Stimulated activated naive B cell treated with anti-CD40 and anti-IgM and Interleukin-4, amounts not matched to agents 10 μg/mL and 1 μg/mL and 100 μg/mL, for 72 hours (primary cell): ENCODE measurements at regions not wholly inside any gene's neighbourhood (a gene's known extent, or its start where the extent isn't known, plus 50 kb on each side); places are given as distances from the start of the nearest gene placed in this dataset.
A peak's percentile ranks its signal among the peaks of the same experiment; 100 is the strongest.
"Not testable (repeated sequence)": the region's sequence is repeated elsewhere in the genome, so short reads cannot be mapped to it uniquely, and the experiment has no call there.

Source experiments
- ATAC-seq, 2 donors: fragments of 150-1000 bp; cut with Tn5 transposase; replicated peaks; 2 replicates each; pipeline ENCODE4 v1.10.0; 2021; ENCODE audit warnings: moderate library complexity in 1 of 2
- DNase-seq: peaks from one replicate; pipeline ENCODE4 v3.0.0; 2021
- H3K27ac Mint-ChIP-seq: one replicate; pipeline ENCODE4 v1.8.0; 2022; ENCODE audit warnings: mild to moderate bottlenecking, mixed read lengths
- H3K27me3 Mint-ChIP-seq, 2 donors: one replicate each; pipeline ENCODE4 v1.8.0; 2022; ENCODE audit warnings: mixed read lengths in 2 of 2
- H3K36me3 Mint-ChIP-seq, 2 donors: one replicate each; pipeline ENCODE4 v1.8.0; 2022; ENCODE audit warnings: mixed read lengths in 2 of 2, mild to moderate bottlenecking in 1 of 2
- H3K4me1 Mint-ChIP-seq, 2 donors: one replicate each; pipeline ENCODE4 v1.8.0; 2022; ENCODE audit warnings: mixed read lengths in 2 of 2, mild to moderate bottlenecking in 1 of 2
- H3K4me3 Mint-ChIP-seq, 2 donors: one replicate each; pipeline ENCODE4 v1.8.0; 2022; ENCODE audit warnings: mild to moderate bottlenecking in 2 of 2, mixed read lengths in 2 of 2, moderate library complexity in 1 of 2
- H3K9me3 Mint-ChIP-seq, 2 donors: one replicate each; pipeline ENCODE4 v1.8.0; 2022; ENCODE audit warnings: mixed read lengths in 2 of 2, mild to moderate bottlenecking in 1 of 2

DNA sequence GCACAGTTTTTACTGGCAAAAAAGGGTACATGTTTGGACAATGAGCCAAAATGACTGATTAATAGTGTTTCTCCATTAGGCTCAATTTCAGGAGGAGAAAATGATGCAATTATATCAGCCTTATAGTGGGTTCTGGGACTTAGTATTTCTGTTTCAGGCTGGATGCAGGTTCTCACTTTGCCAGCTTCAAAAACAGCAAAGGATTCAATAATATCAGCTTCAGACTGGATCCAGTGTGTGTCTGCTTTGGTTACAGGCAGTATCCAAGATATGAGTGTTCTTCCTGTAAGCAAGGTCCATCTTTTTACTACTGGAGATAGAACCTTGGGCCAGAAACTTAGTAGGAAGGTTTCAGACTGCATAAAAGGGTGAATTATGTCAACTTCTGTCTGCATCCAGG, 790.9 kb upstream of the AMELY start:
- Mint-ChIP-seq H3K27me3 (no peaks in the 10 kb centered on the region), H3K4me1 (no peaks in the 10 kb centered on the region), H3K27ac (no peak overlapping the region), H3K9me3 (no peaks in the 10 kb centered on the region), H3K36me3 (no peaks in the 10 kb centered on the region), H3K4me3 (no peak overlapping the region)
- ATAC-seq: no peak
- no peak for DNase-seq

DNA sequence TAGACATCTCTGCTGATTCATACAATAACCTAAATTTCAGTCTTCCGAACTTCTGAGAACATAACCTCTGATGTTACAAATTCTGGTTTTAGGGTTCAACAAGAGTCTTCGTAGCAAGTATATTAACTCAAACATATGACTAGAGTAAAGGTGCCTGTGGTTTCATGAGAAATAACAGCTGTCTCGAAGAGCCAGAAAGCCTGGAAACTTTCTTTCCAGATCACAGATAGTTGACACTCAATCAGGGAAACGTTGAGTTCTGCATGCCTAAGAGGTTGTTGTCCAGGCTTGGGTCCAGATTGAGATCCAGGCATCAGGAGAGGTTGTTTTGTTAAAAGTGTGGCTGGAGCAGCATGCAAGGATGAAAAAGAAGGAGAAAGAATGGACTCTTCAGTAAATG, 790.1 kb upstream of the AMELY start:
- no peaks in the 10 kb centered on the region for H3K4me1 Mint-ChIP-seq
- H3K27ac Mint-ChIP-seq: no peak overlapping the region
- no peak overlapping the region for H3K4me3 Mint-ChIP-seq

DNA sequence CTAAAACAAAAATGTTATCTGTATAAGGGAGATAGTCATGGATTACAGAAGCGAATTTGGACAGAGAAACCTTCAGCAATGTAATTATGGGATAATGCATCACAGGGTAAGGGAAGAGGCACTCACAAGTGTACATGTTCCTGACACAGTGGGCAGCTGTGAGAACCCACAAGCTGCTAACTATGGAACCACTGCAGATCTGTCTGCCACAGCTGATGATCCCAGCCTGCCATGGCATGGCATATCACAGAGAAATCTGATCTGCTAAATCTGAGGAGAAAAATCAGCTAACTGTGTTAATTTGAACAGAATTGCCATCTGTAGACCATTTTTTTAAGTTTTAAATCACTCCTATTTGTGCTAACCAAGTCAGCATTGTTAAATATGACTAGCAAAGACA, 786.0 kb upstream of the AMELY start:
- no peak overlapping the region for H3K27ac Mint-ChIP-seq
- ATAC-seq: no peak

More for the DNA sequence above, 790.1 kb upstream of the AMELY start:
- Mint-ChIP-seq H3K27me3 (no peaks in the 10 kb centered on the region), H3K9me3 (no peaks in the 10 kb centered on the region), H3K36me3 (no peaks in the 10 kb centered on the region)
- no peak for ATAC-seq
- no peak for DNase-seq

DNA sequence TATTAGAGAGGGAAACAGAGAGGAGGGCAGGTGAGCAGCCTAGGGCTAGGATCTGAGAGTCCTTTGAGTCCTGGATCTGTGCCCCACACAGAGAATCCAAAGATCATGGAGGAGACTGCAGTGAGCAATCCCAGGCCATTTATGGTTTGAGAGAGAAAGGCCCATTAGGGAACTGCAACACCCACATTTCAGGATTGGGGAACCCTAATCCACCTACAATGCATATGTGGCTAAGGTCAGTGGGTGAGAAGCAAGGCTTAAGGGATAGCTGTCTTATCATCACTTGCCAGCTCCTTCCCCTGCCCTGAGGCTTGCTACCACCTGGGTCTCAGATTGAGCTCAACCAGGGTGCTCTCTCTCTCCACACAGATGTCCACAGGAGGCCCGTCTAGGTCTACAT, 781.1 kb upstream of the AMELY start:
- Mint-ChIP-seq H3K4me1 (no peaks in the 10 kb centered on the region), H3K27ac (no peak overlapping the region), H3K9me3 (no peaks in the 10 kb centered on the region), H3K27me3 (no peaks in the 10 kb centered on the region), H3K4me3 (no peak overlapping the region), H3K36me3 (no peaks in the 10 kb centered on the region)
- ATAC-seq (no peak), DNase-seq (no peak)

More for the DNA sequence above, 786.0 kb upstream of the AMELY start:
- Mint-ChIP-seq H3K9me3 (no peaks in the 10 kb centered on the region), H3K27me3 (no peaks in the 10 kb centered on the region), H3K4me3 (no peak overlapping the region), H3K36me3 (no peaks in the 10 kb centered on the region), H3K4me1 (no peaks in the 10 kb centered on the region)
- no peak for DNase-seq

DNA sequence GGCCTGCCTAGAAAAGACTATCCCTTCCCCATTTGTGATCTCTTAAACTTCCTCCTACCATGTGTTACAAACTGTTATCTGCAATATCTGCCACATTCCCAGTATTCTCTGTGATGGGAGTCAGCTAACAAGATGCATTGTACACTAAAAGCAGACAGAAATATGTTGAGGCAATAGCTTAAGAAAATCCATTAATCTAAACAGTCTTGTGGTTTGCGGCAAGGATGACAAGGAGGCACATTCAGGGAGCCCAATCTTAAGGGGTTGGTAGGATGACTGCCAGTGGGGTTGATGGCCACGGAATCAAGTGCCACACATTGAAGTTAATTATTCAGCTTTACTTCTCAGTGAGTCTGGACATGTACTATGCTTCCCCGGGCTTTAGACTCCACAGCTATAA, 775.5 kb upstream of the AMELY start:
- no peaks in the 10 kb centered on the region for H3K36me3 Mint-ChIP-seq
- no peaks in the 10 kb centered on the region for H3K9me3 Mint-ChIP-seq
- ATAC-seq (no peak), DNase-seq (no peak)
- H3K27me3 Mint-ChIP-seq: no peaks in the 10 kb centered on the region
- H3K4me1 Mint-ChIP-seq: no peaks in the 10 kb centered on the region
- no peak overlapping the region for H3K4me3 Mint-ChIP-seq
- H3K27ac Mint-ChIP-seq: no peak overlapping the region

DNA sequence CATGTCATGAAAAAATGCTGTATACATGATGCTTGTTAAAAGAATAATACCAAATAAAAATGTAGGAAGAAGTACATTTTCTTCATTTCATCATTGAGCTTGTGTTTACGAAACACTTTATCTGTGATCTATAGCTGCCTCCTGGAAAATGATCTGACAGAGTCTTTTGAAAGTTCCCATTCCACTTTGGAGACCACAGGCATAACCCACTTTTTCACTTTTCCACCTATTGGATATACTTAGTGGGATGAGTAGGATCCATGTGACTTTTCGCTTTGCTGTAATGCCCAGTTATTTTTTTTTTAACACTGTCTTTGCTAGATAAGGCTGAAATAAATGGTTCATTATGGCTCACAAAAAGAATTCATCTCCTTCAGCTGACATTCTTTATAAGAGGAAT, 773.0 kb upstream of the AMELY start:
- Mint-ChIP-seq H3K4me1 (no peaks in the 10 kb centered on the region), H3K9me3 (no peaks in the 10 kb centered on the region), H3K27me3 (no peaks in the 10 kb centered on the region), H3K36me3 (no peaks in the 10 kb centered on the region), H3K27ac (no peak overlapping the region), H3K4me3 (no peak overlapping the region)
- DNase-seq (no peak), ATAC-seq (no peak)

DNA sequence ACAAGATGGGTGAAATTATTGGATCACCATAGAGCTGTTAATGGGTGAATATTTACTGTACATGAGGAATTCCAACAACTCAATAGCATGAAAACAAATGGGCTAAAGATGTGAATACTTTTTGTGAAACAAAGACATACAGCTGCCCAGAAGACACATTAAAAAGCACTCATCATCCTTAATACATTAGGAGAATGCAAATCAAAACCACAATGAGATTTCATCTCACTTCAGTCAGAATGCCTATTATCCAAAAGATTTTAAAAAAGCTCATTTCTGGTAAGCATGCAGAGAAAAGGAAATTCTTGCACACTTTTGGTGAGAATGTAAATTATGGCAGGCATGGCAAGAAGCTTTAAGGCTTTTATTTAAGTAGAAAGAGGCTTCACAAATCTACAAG, 770.8 kb upstream of the AMELY start:
- H3K36me3 Mint-ChIP-seq: no peaks in the 10 kb centered on the region
- no peaks in the 10 kb centered on the region for H3K9me3 Mint-ChIP-seq
- ATAC-seq: no peak
- DNase-seq: no peak
- H3K27ac Mint-ChIP-seq: no peak overlapping the region
- no peak overlapping the region for H3K4me3 Mint-ChIP-seq
- no peaks in the 10 kb centered on the region for H3K27me3 Mint-ChIP-seq
- no peaks in the 10 kb centered on the region for H3K4me1 Mint-ChIP-seq

DNA sequence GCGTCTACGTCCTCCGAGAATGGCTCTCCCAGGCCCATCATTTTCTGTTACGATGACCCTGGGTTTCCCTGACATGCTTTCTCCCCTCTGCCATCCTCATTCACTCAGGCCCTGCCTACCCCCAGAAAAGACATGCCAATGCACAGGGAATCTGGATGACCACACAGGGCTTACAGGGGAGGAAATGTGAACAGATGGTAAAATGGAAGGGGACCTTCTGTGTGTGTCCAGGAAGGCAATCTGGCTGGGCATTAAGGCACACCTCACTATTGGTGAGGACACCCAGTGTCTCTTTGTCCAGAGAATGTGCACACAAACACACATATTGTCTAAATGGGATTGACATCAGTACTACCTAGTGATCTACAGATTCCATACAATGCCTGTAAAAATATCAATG, 769.9 kb upstream of the AMELY start:
- Mint-ChIP-seq H3K27me3 (no peaks in the 10 kb centered on the region), H3K9me3 (no peaks in the 10 kb centered on the region), H3K4me1 (no peaks in the 10 kb centered on the region), H3K36me3 (no peaks in the 10 kb centered on the region), H3K27ac (no peak overlapping the region), H3K4me3 (no peak overlapping the region)
- ATAC-seq (no peak), DNase-seq (no peak)

DNA sequence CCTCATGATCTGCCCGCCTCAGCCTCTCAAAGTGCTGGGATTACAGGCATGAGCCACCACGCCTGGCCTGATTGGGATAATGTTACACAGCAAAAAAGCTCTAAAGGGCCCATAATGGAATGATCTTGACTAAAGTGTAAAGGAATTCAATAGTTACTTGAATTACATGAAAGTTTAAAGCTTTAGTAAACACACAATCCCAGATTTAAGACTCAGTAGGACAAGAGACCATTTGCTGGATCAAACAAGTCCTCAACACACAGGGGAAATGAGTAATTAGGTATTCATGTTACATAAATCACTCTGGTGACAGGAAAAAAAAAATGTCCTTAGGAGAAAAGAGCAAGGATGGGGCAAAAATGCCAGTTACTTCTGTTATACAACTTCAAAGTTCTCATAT, 762.9 kb upstream of the AMELY start:
- Mint-ChIP-seq H3K27me3 (no peaks in the 10 kb centered on the region), H3K36me3 (no peaks in the 10 kb centered on the region), H3K9me3 (no peaks in the 10 kb centered on the region), H3K4me1 (no peaks in the 10 kb centered on the region), H3K4me3 (no peak overlapping the region), H3K27ac (no peak overlapping the region)
- no peak for ATAC-seq
- DNase-seq: no peak

DNA sequence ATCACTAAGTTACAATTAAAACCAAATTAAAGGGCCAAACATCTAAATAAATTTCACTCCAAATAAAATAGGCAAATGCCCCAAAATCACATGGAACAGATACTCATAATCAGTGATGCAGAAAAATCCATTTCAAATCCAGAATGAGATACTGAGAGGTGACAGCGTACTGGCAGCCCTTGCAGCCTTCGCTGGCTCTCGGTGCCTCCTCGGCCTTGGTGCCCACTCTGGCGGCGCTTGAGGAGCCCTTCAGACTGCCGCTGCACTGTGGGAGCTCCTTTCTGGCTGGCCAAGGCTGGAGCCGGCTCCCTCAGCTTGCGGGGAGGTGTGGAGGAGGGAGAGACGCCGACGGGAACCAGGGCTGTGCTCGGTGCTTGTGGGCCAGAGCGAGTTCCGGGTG, 761.2 kb upstream of the AMELY start:
- no peaks in the 10 kb centered on the region for H3K36me3 Mint-ChIP-seq
- no peak overlapping the region for H3K4me3 Mint-ChIP-seq
- no peaks in the 10 kb centered on the region for H3K27me3 Mint-ChIP-seq
- H3K4me1 Mint-ChIP-seq: no peaks in the 10 kb centered on the region
- DNase-seq (no peak), ATAC-seq (no peak)
- no peak overlapping the region for H3K27ac Mint-ChIP-seq
- H3K9me3 Mint-ChIP-seq: no peaks in the 10 kb centered on the region

DNA sequence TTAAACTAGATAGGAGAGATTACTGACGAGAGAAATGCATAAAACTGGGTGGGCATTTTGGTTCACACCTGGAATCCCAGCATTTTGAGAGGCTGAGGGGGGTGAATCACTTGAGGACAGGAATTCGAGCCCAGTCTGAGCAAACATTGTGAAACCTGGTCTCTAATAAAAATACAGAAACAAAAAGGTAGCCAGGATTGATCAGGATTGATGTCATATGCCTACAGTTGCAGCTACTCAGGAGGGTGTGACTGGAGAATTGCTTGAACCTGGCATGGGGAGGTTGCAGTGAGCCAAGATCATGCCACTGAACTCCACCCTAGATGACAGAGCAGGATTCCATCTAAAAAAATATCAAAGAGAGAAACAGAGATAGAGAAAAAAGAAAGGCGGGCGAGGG, 751.7 kb upstream of the AMELY start:
- Mint-ChIP-seq H3K36me3 (no peaks in the 10 kb centered on the region), H3K27me3 (no peaks in the 10 kb centered on the region), H3K9me3 (no peaks in the 10 kb centered on the region), H3K27ac (no peak overlapping the region), H3K4me1 (peaks cover 0 to 13% of the 10 kb centered on the region in 2 donors), H3K4me3 (no peak overlapping the region)
- ATAC-seq (no peak), DNase-seq (no peak)

DNA sequence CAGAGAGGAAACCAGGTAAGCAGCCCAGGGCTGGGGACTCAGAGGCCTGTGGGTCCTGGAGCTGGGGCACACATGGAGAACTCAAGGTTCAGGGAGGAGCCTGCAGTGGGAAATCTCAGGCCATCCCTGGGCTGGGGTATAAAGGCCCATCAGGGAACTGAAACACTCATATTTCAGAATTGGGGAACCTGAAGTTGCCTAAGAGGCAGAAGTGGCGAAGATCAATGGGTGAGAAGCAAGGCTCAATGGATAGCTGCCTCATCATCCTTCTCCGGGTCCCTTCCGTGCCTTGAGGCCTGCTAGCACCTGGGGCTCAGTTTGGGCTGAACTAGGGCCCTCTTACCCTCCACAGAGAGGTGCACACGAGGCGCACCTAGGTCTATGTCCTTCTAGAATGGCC, 747.5 kb upstream of the AMELY start:
- no peaks in the 10 kb centered on the region for H3K9me3 Mint-ChIP-seq
- no peak overlapping the region for H3K27ac Mint-ChIP-seq
- no peaks in the 10 kb centered on the region for H3K27me3 Mint-ChIP-seq
- peaks cover 0 to 14% of the 10 kb centered on the region in 2 donors for H3K4me1 Mint-ChIP-seq
- no peaks in the 10 kb centered on the region for H3K36me3 Mint-ChIP-seq
- DNase-seq (no peak), ATAC-seq (peak in 1 of 2 donors; percentile 46)
- H3K4me3 Mint-ChIP-seq: no peak overlapping the region

DNA sequence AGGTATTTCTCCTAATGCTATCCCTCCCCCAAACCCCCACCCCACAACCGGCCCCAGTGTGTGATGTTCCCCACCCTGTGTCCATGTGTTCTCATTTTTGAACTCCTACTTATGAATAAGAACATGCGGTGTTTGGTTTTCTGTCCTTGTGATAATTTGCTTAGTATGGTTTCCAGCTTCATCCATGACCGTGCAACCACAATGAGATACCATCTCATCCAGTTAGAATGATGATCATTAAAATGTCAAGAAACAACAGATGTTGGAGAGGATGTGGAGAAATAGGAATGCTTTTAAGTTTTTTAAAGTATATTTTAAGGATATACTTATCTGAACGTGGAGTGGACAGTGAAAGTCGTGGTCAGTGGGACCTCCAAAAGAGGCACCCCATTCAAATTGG, 745.0 kb upstream of the AMELY start:
- DNase-seq: no peak
- Mint-ChIP-seq H3K4me3 (no peak overlapping the region), H3K36me3 (no peaks in the 10 kb centered on the region), H3K4me1 (peaks cover 0 to 20% of the 10 kb centered on the region in 2 donors), H3K27ac (no peak overlapping the region), H3K9me3 (no peaks in the 10 kb centered on the region), H3K27me3 (no peaks in the 10 kb centered on the region)
- no peak for ATAC-seq

DNA sequence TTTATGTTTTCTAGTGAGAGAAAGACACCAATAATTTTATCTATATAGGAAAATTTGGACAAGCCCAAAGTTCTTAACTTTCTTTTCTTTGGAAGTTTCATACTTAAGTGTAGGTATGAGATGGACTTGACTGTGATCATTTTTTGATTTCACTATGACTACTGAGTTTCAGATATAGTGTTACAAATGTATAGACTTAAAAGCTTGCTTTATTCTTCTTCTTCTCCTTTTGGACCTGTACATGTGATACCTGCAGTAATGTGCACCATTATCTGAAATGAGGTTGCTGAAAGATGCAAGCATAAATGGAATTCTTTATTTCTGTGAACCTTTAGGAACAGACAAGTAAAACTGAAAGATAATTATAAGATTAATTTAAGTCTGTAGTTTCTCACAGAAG, 743.4 kb upstream of the AMELY start:
- no peak overlapping the region for H3K4me3 Mint-ChIP-seq
- ATAC-seq (peak in 1 of 2 donors; percentile 65), DNase-seq (no peak)
- no peaks in the 10 kb centered on the region for H3K36me3 Mint-ChIP-seq
- H3K27ac Mint-ChIP-seq: no peak overlapping the region
- H3K9me3 Mint-ChIP-seq: no peaks in the 10 kb centered on the region
- peaks cover 0 to 35% of the 10 kb centered on the region in 2 donors for H3K4me1 Mint-ChIP-seq
- H3K27me3 Mint-ChIP-seq: no peaks in the 10 kb centered on the region

DNA sequence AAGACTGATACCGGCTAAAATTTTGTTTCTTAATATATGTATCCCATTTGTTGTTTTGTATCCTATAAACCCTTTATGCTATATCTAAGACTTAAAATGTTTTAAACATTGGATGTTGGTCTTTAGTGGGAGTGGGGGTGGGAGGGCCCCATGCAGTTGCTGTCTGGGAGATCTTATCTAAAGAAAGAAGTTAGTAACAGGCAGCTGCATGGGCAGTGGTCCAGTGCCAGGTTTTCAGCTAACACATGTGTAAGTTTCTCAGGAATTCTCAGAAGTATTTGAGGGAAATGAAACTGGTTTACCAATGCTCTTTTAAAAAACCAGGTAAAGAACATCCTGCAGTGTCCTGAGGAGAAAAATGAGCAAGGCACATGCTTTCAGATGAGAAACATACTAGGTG, 738.3 kb upstream of the AMELY start:
- not testable (repeated sequence) for H3K27me3 Mint-ChIP-seq, DNase-seq, H3K9me3 Mint-ChIP-seq, ATAC-seq, H3K27ac Mint-ChIP-seq, H3K36me3 Mint-ChIP-seq, H3K4me3 Mint-ChIP-seq
- peaks cover 0 to 28% of the 10 kb centered on the region in 2 donors for H3K4me1 Mint-ChIP-seq
